PC-9 (cell line): ENCODE measurements at regions not wholly inside any gene's neighbourhood (a gene's known extent, or its start where the extent isn't known, plus 50 kb on each side); places are given as distances from the start of the nearest gene placed in this dataset.

ENCODE experiments used
- BruUV-seq: library from RNA; stranded (reverse); fragments of 400-500 nt; replicated peaks from 2 replicates; lab custom pipeline; 2021; lab: Mats Ljungman, UMichigan
- CTCF ChIA-PET: fragments of 300-600 bp; sonication (Branson Sonifier 250); formaldehyde crosslinking; loops from one replicate; lab custom pipeline; 2022; ENCODE audit warnings: antibody characterized with exemption; lab: Charles Lee
- POLR2A ChIA-PET: fragments of 300-600 bp; sonication (Branson Sonifier 250); formaldehyde crosslinking; loops from one replicate; lab custom pipeline; 2022; ENCODE audit warnings: antibody characterized with exemption; ENCODE audit not compliant: unreplicated experiment; lab: Charles Lee
- DNase-seq, 2 experiments: peaks; one replicate each; pipeline versions ENCODE4 v3.0.0 to v3.0.0-alpha.2; 2015 to 2022; ENCODE audit warnings: mixed read lengths in 1 of 2
- H2AFZ ChIP-seq: fragments of 200-600 bp; sonication (generic); 2 replicates; pipeline ENCODE4 v1.8.1; 2017; ENCODE audit warnings: antibody characterized with exemption
- H3F3A ChIP-seq: fragments of 200-600 bp; sonication (generic); 2 replicates; pipeline ENCODE4 v1.8.1; 2017; ENCODE audit warnings: antibody characterized with exemption, mild to moderate bottlenecking, low read depth; ENCODE audit not compliant: insufficient read depth
- H3K27ac ChIP-seq: fragments of 200-600 bp; sonication (generic); 2 replicates; pipeline ENCODE4 v1.6.1; 2016; ENCODE audit warnings: mixed run types
- H3K27me3 ChIP-seq: fragments of 200-600 bp; sonication (generic); 2 replicates; pipeline ENCODE4 v1.6.1; 2016; ENCODE audit warnings: low read depth, mixed run types; ENCODE audit not compliant: insufficient read depth
- H3K36me3 ChIP-seq: fragments of 200-600 bp; sonication (generic); 2 replicates; pipeline ENCODE4 v1.6.1; 2016; ENCODE audit warnings: low read depth, mixed run types
- H3K4me1 ChIP-seq: fragments of 200-600 bp; sonication (generic); replicated peaks from 2 replicates; pipeline ENCODE4 v1.6.1; 2016; ENCODE audit warnings: mixed run types; ENCODE audit not compliant: insufficient read depth
- H3K4me2 ChIP-seq: fragments of 200-600 bp; sonication (generic); 2 replicates; pipeline ENCODE4 v1.6.1; 2017; ENCODE audit warnings: mixed run types
- H3K4me3 ChIP-seq: fragments of 200-600 bp; sonication (generic); 2 replicates; pipeline ENCODE4 v1.6.1; 2016; ENCODE audit warnings: mixed run types
- H3K79me2 ChIP-seq: fragments of 200-600 bp; sonication (generic); 2 replicates; pipeline ENCODE4 v1.6.1; 2017; ENCODE audit warnings: low read depth, mixed run types
- H3K9me2 ChIP-seq: fragments of 200-600 bp; sonication (generic); 2 replicates; pipeline ENCODE4 v1.8.1; 2017; ENCODE audit warnings: mild to moderate bottlenecking; ENCODE audit not compliant: insufficient read depth
- H3K9me3 ChIP-seq: fragments of 200-600 bp; sonication (generic); 2 replicates; pipeline ENCODE4 v1.8.1; 2016; ENCODE audit warnings: low read depth; ENCODE audit not compliant: insufficient read depth
- H4K20me1 ChIP-seq: fragments of 200-600 bp; sonication (generic); 2 replicates; pipeline ENCODE4 v1.8.1; 2017; ENCODE audit not compliant: insufficient read depth
- EZH2 ChIP-seq: fragments of 200-600 bp; sonication (generic); IDR thresholded peaks from 2 replicates; pipeline ENCODE4 v1.8.0; 2017; ENCODE audit warnings: antibody characterized with exemption, low read depth
- intact Hi-C: fragments of 100-400 bp; cut with micrococcal nuclease; formaldehyde crosslinking; loops from one replicate; pipeline ENCODE4 v1.10.0; 2022; ENCODE audit not compliant: unreplicated experiment
- TF ChIP-seq, protein P1 (sequence below): fragments of 200-600 bp; sonication (generic); conservative IDR thresholded peaks from 2 replicates; pipeline ENCODE4 v1.6.1; 2017; ENCODE audit warnings: mixed run types, antibody characterized with exemption, mild to moderate bottlenecking, moderate library complexity

DNA sequence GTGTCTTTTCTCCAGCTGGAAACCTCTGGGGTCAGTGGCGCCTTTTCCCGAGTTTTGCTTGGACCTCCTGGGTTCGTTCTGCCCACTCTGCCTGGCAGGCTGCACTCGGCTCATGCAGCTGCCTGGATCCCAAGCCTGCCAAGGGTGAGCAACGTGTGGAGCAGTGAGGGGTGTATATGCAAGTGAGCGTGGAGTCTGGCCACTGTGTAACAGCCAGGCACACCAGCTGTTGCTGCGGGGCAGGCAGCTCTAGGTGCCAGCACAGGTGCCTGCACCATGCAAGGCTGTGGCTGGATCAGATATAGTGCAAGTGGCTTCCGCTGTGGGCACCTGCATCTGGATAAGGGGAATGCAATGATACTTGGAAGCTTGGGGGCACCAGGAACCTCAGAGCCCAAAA lies 699.4 kb downstream of the SLITRK1 start:
- no peak overlapping the region for H3K4me2 ChIP-seq
- no peaks in the 10 kb centered on the region for H3K36me3 ChIP-seq
- H3K4me3 ChIP-seq: no peak overlapping the region
- intact Hi-C loops: no loop called here
- CTCF ChIA-PET: no interaction called here
- no peak overlapping the region for H3K27ac ChIP-seq
- POLR2A ChIA-PET: no interaction called here
- H3K27me3 ChIP-seq: no peaks in the 10 kb centered on the region
- BruUV-seq: no TSS peak
- H2AFZ ChIP-seq: no peak overlapping the region
- H3K9me3 ChIP-seq: no peaks in the 10 kb centered on the region; the same call in 1 of the 2 replicates
- H4K20me1 ChIP-seq: no peaks in the 10 kb centered on the region
- H3K4me1 ChIP-seq: no peaks in the 10 kb centered on the region
- no peaks in the 10 kb centered on the region for H3K79me2 ChIP-seq
- TF ChIP-seq EZH2: no peak
- TF ChIP-seq, protein P1, sequence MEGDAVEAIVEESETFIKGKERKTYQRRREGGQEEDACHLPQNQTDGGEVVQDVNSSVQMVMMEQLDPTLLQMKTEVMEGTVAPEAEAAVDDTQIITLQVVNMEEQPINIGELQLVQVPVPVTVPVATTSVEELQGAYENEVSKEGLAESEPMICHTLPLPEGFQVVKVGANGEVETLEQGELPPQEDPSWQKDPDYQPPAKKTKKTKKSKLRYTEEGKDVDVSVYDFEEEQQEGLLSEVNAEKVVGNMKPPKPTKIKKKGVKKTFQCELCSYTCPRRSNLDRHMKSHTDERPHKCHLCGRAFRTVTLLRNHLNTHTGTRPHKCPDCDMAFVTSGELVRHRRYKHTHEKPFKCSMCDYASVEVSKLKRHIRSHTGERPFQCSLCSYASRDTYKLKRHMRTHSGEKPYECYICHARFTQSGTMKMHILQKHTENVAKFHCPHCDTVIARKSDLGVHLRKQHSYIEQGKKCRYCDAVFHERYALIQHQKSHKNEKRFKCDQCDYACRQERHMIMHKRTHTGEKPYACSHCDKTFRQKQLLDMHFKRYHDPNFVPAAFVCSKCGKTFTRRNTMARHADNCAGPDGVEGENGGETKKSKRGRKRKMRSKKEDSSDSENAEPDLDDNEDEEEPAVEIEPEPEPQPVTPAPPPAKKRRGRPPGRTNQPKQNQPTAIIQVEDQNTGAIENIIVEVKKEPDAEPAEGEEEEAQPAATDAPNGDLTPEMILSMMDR: no peak
- H3K9me2 ChIP-seq: no peaks in the 10 kb centered on the region
- no peak for DNase-seq
- no peaks in the 10 kb centered on the region for H3F3A ChIP-seq

DNA sequence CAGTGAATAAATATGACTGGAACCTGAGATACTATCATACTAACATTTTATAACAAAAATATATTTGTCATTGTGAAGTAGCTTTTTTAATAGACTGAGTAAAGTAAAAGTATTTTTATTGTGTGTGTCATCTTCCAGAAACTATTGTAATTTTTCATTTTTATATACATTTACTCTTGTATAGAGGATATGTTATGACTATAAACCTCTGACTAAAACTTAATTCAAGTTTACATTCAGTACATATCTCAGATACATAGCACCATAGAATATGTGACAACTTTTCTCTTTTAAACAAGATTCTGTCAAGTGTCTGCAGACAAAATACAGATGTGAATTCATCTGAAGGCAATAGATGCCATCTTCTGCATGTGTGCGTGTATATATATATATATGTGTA lies 704.3 kb downstream of the SLITRK1 start:
- H3K79me2 ChIP-seq: no peaks in the 10 kb centered on the region
- H3F3A ChIP-seq: no peaks in the 10 kb centered on the region
- H3K4me1 ChIP-seq: no peaks in the 10 kb centered on the region
- H4K20me1 ChIP-seq: no peaks in the 10 kb centered on the region
- H2AFZ ChIP-seq: no peak overlapping the region
- H3K4me2 ChIP-seq: no peak overlapping the region
- ChIA-PET CTCF (no interaction called here), POLR2A (no interaction called here)
- H3K27me3 ChIP-seq: no peaks in the 10 kb centered on the region
- no TSS peak for BruUV-seq
- H3K27ac ChIP-seq: no peak overlapping the region
- no peak overlapping the region for H3K4me3 ChIP-seq
- intact Hi-C loops: no loop called here
- no peaks in the 10 kb centered on the region for H3K9me3 ChIP-seq
- TF ChIP-seq, protein P1: no peak
- TF ChIP-seq EZH2: no peak
- no peaks in the 10 kb centered on the region for H3K9me2 ChIP-seq
- DNase-seq: no peak
- H3K36me3 ChIP-seq: no peaks in the 10 kb centered on the region

DNA sequence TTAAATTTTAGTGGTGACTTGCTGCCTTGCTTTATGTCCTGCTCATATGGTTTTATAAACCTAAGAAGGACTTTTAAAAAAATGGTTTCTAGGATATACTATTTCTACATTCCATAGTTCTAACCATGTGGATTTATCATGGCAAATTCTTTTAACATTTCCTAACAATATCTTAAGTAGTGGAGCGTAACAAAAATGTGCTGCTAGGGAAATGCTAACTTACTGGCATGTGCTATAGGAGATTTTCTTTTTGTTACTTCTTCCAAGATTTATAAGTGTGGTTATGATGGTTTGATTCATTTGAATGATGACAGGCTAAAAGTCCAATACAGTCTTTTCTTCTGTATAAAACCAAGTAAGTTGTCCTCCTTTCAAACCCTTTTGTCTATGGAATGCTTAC lies 713.7 kb downstream of the SLITRK1 start:
- Histone ChIP-seq H3F3A (no peaks in the 10 kb centered on the region), H3K27ac (no peak overlapping the region), H4K20me1 (no peaks in the 10 kb centered on the region; the same call in 1 of the 2 replicates), H3K27me3 (no peaks in the 10 kb centered on the region), H3K9me2 (no peaks in the 10 kb centered on the region), H3K4me1 (no peaks in the 10 kb centered on the region), H2AFZ (no peak overlapping the region), H3K9me3 (no peaks in the 10 kb centered on the region), H3K79me2 (no peaks in the 10 kb centered on the region), H3K4me2 (no peak overlapping the region), H3K36me3 (no peaks in the 10 kb centered on the region), H3K4me3 (no peak overlapping the region)
- intact Hi-C loops: no loop called here
- no peak for TF ChIP-seq EZH2
- TF ChIP-seq, protein P1: no peak
- DNase-seq: no peak
- CTCF ChIA-PET: no interaction called here
- POLR2A ChIA-PET: no interaction called here
- no TSS peak for BruUV-seq
